Hepatocyte (in vitro differentiated cells): ENCODE measurements at regions not wholly inside any gene's neighbourhood (a gene's known extent, or its start where the extent isn't known, plus 50 kb on each side); places are given as distances from the start of the nearest gene placed in this dataset.

Experiments used
- EZH2 ChIP-seq: fragments of 200-600 bp; sonication (generic); IDR thresholded peaks from 2 replicates; pipeline ENCODE4 v1.6.1; 2016; ENCODE audit warnings: antibody characterized with exemption, mild to moderate bottlenecking, borderline replicate concordance
- EZH2phosphoT487 ChIP-seq: fragments of 200-600 bp; sonication (generic); IDR thresholded peaks from one replicate; pipeline ENCODE4 v1.6.1; 2018; ENCODE audit warnings: antibody characterized with exemption, mild to moderate bottlenecking, low read depth, moderate library complexity; ENCODE audit not compliant: unreplicated experiment, severe bottlenecking
- TF ChIP-seq, protein P1 (sequence below): fragments of 200-600 bp; sonication (generic); IDR thresholded peaks from 2 replicates; pipeline ENCODE4 v1.5.1; 2016; ENCODE audit warnings: antibody characterized with exemption, mild to moderate bottlenecking; ENCODE audit not compliant: poor library complexity

DNA sequence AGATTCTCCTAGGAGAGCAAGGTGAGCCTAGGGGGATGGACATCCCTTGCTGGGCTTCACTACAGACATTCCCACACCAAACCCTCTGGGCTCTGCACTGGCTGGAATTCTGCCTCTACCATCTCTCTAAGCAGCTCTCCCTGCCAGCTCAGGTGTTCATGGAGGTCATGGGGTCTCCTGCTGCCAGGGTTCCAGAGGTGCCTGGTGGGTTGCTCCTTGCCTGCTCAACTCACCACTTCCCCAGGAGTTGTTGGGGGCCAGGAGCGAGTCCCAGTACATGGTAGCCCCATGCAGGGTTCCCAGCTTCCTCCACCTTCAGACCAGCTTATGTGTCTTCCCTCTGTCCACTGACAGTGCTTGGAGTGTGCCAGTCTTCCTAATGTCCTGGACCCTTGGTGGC, 167.8 kb upstream of the PAQR3 start:
- TF ChIP-seq, protein P1, sequence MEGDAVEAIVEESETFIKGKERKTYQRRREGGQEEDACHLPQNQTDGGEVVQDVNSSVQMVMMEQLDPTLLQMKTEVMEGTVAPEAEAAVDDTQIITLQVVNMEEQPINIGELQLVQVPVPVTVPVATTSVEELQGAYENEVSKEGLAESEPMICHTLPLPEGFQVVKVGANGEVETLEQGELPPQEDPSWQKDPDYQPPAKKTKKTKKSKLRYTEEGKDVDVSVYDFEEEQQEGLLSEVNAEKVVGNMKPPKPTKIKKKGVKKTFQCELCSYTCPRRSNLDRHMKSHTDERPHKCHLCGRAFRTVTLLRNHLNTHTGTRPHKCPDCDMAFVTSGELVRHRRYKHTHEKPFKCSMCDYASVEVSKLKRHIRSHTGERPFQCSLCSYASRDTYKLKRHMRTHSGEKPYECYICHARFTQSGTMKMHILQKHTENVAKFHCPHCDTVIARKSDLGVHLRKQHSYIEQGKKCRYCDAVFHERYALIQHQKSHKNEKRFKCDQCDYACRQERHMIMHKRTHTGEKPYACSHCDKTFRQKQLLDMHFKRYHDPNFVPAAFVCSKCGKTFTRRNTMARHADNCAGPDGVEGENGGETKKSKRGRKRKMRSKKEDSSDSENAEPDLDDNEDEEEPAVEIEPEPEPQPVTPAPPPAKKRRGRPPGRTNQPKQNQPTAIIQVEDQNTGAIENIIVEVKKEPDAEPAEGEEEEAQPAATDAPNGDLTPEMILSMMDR: no peak
- TF ChIP-seq EZH2phosphoT487 (no peak), EZH2 (no peak)
